Omental fat pad (tissue), 3 donors: ENCODE measurements at regions not wholly inside any gene's neighbourhood (a gene's known extent, or its start where the extent isn't known, plus 50 kb on each side); places are given as distances from the start of the nearest gene placed in this dataset.

Experiments
- ATAC-seq: fragments of 150-250 bp; one replicate; pipeline ENCODE4 v1.9.1; 2016; ENCODE audit warnings: mild to moderate bottlenecking, moderate library complexity; ENCODE audit not compliant: low FRiP score
- DNase-seq: peaks from one replicate; pipeline ENCODE4 v3.0.0-alpha.2; 2019; ENCODE audit warnings: low spot score
- TF ChIP-seq, protein P1 (sequence below), 3 donors: fragments of 450-650 bp; IDR thresholded peaks; one replicate each; pipeline ENCODE4 v1.5.1; 2016 to 2017; ENCODE audit warnings: antibody characterized with exemption in 3 of 3, mild to moderate bottlenecking in 3 of 3, moderate library complexity in 2 of 3

DNA sequence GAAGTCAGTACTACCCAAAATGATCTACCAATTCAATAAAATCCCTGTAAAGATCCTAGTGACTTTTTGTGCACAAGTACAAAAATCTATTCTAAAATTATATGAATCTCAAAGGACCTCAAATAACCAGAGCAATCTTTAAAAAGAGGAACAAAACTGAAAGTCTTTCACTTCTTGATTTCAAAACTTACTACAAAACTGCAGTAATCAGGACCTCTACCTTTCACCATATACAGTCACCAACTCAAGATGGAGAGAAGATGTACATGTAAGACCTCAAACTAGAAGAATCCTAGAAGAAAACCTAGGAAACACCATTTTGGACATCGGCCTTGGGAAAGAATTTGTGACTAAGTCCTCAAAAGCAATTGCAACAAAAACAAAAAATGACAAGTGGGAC lies 109.5 kb upstream of the CD93 start:
- ATAC-seq = no peak
- TF ChIP-seq, protein P1, sequence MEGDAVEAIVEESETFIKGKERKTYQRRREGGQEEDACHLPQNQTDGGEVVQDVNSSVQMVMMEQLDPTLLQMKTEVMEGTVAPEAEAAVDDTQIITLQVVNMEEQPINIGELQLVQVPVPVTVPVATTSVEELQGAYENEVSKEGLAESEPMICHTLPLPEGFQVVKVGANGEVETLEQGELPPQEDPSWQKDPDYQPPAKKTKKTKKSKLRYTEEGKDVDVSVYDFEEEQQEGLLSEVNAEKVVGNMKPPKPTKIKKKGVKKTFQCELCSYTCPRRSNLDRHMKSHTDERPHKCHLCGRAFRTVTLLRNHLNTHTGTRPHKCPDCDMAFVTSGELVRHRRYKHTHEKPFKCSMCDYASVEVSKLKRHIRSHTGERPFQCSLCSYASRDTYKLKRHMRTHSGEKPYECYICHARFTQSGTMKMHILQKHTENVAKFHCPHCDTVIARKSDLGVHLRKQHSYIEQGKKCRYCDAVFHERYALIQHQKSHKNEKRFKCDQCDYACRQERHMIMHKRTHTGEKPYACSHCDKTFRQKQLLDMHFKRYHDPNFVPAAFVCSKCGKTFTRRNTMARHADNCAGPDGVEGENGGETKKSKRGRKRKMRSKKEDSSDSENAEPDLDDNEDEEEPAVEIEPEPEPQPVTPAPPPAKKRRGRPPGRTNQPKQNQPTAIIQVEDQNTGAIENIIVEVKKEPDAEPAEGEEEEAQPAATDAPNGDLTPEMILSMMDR (IDR thresholded peaks at IDR 0.05) = no peak
- DNase-seq = no peak

DNA sequence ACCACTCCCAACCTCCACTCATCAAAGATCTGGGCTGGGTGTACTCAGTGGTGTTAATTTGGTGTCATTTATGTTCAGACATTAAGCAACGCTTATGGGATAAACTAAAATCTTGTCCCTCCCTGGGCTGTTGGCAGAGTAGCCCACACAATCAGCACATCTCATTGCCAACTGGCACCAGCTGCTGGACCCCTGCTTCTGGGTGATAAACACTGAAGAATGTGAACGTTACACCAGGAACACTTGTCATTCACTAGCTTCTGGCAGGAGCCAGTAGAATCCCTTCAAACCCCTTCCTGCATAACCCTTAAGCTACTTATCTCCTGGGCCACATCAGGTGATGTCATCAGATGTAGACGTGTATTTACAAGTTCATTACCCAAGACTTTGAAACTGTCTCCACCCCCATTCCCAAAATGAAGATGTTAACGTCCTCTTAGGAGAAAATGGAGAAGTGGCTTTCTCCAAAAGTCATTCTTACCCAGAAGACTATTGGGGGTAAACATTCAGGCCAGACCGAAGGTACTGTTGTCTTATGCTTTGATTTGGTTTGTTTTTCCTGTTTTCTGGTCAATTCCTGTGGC lies 107.8 kb upstream of the CD93 start:
- ATAC-seq = no peak

DNA sequence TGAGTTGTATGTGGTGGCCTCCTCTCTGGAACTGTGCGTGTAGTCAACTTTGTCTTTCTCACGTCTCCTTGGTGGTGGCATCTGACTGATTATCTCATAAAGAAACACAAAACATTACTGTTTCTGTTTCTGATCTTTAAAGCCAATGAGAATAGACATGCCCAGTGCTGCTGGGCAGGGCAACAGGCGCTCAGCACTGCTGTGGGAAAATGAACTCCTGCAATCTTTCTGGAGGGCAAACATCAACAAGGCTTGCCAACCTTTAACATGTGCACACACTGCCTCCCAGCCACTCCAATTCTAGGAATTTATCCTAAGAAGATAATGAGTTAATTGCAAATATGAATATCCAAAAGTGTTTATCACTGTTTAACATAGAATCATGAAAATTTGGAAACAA lies 106.3 kb upstream of the CD93 start:
- ATAC-seq (no peak), DNase-seq (no peak)
- TF ChIP-seq, protein P1 (IDR thresholded peaks at IDR 0.05) = no peak

More for the DNA sequence above, 107.8 kb upstream of the CD93 start:
- TF ChIP-seq, protein P1 (IDR thresholded peaks at IDR 0.05) = no peak
- no peak for DNase-seq

DNA sequence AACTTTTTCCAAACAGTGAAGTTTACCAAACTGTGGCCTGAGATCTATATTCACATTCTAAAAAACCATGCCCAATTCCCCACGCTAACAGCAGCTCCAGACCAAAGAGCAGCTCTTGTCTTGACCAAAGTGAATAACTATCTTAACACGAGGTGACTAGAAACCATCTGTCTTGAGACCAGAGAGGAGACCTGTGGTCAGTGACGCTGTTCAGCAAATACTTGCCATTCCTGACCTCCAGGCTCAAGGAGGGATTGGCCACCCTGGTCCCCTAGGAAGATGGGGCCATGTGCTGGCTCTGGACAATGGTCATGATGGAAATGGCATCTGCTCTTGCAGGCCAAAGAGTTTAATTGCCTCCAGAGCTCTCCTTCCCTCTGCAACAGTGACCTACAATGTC lies 104.4 kb upstream of the CD93 start:
- DNase-seq (no peak), ATAC-seq (no peak)
- TF ChIP-seq, protein P1 (IDR thresholded peaks at IDR 0.05) = no peak

DNA sequence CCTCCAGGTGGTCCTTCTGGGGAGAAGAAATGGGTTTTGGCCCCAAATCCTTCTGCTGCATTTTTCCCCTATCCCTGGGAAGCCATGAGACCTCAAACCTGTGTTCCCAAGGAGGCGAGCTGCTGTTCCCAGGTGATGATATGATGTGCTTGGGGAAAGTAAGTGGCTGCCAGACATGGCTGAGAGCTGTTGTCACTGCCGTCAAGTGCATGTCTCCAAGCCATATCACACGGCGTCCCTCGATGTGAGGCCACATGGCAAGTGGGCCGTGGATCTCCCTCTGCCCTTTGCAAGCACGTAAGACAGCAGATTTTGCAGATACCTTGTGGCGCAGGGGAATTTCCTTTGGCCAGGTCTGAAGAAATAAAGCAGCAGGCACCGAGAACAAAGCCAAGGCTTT lies 103.7 kb upstream of the CD93 start:
- DNase-seq = no peak
- ATAC-seq = no peak
- TF ChIP-seq, protein P1 (IDR thresholded peaks at IDR 0.05) = no peak

DNA sequence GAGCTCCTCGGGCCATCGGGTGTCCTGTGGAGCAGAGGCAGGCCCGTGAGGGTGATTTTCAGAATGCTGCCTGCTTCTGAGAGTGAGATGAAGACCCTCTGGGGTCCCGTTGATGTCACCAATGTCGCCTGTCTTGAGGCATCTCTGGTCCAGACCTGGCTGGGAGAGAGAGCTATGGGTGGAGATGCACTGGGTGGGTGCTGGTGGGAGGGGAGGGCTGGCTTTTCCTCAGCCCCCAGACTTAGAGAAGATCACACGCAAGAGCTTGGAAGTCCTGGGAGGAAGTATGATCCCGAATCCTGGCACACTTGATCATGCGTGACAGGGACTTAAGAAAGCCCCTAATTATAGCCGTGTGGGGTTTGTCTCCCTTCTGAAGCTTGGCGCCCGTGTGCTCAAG lies 103.2 kb upstream of the CD93 start:
- DNase-seq (no peak), ATAC-seq (no peak)
- TF ChIP-seq, protein P1 (IDR thresholded peaks at IDR 0.05) = no peak

DNA sequence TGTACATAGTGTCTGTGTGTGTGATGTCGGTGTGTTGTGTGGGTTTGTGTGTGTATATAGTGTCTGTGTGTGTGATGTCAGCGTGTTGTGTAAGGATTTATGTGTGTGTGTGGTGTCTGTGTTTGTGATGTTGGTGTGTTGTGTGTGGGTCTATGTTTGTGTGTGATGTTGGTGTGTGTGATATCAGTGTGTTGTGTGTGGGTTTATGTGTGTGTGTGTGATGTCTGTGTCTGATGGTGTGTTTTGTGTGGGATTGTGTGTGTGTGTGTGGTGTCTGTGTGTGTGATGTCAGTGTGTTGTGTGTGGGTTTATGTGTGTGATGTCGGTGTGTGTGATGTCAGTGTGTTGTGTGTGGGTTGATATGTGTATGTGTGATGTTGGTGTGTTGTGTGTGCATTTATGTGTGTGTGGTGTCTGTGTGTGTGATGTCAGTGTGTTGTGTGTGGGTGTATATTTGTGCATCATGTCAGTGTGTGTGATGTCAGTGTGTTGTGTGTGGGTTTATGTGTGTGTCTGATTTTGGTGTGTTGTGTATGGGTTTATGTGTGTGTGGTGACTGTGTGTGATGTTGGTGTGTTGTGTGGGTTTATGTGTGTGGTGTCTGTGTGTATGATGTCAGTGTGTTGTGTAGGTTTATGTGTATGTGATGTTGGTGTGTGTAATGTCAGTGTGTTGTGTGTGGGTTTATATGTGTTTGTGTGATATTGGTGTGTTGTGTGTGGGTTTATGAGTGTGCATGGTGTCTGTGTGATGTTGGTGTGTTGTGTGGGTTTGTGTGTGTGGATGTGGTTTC lies 102.4 kb upstream of the CD93 start:
- TF ChIP-seq, protein P1 (IDR thresholded peaks at IDR 0.05) = no peak
- DNase-seq = no peak
- ATAC-seq = no peak
